Trophoblast cell (in vitro differentiated cells and primary cell): ENCODE measurements at regions not wholly inside any gene's neighbourhood (a gene's known extent, or its start where the extent isn't known, plus 50 kb on each side); places are given as distances from the start of the nearest gene placed in this dataset.

Experiments
- DNase-seq, 2 donors: peaks; one replicate each; pipeline ENCODE4 v3.0.0-alpha.2; 2016
- H2AFZ ChIP-seq: 2 replicates; pipeline ENCODE4 v1.6.1; 2013; ENCODE audit warnings: low read length, moderate library complexity, mild to moderate bottlenecking; ENCODE audit not compliant: insufficient read depth, poor library complexity
- H2AK5ac ChIP-seq: 2 replicates; pipeline ENCODE4 v1.6.1; 2013; ENCODE audit warnings: mild to moderate bottlenecking, low read length
- H2BK120ac ChIP-seq: 2 replicates; pipeline ENCODE4 v1.6.1; 2013; ENCODE audit warnings: low read length, mild to moderate bottlenecking, moderate library complexity; ENCODE audit not compliant: insufficient read depth, poor library complexity
- H2BK12ac ChIP-seq: 2 replicates; pipeline ENCODE4 v1.6.1; 2013; ENCODE audit warnings: mild to moderate bottlenecking, low read length, moderate library complexity
- H2BK5ac ChIP-seq: 2 replicates; pipeline ENCODE4 v1.6.1; 2013; ENCODE audit warnings: low read length, low read depth, moderate library complexity, mild to moderate bottlenecking; ENCODE audit not compliant: poor library complexity
- H3K14ac ChIP-seq: 2 replicates; pipeline ENCODE4 v1.6.1; 2013; ENCODE audit warnings: mild to moderate bottlenecking, low read length
- H3K18ac ChIP-seq: 2 replicates; pipeline ENCODE4 v1.6.1; 2013; ENCODE audit warnings: mild to moderate bottlenecking, low read length
- H3K23ac ChIP-seq: 2 replicates; pipeline ENCODE4 v1.6.1; 2013; ENCODE audit warnings: low read length
- H3K27ac ChIP-seq: 2 replicates; pipeline ENCODE4 v1.5.1; 2013; ENCODE audit warnings: low read depth, mild to moderate bottlenecking, inconsistent platforms, low read length, moderate library complexity
- H3K27me3 ChIP-seq: 2 replicates; pipeline ENCODE4 v1.6.1; 2013; ENCODE audit warnings: inconsistent platforms, mild to moderate bottlenecking, low read length, moderate library complexity; ENCODE audit not compliant: insufficient read depth
- H3K36me3 ChIP-seq, 2 experiments: 1 replicate in 1 of 2; 2 replicates in 1 of 2; pipeline ENCODE4 v1.6.1; 2013; ENCODE audit warnings: low read length in 2 of 2, mild to moderate bottlenecking in 2 of 2, moderate library complexity in 1 of 2; ENCODE audit not compliant: insufficient read depth in 2 of 2, control insufficient read depth in 1 of 2
- H3K4ac ChIP-seq: 2 replicates; pipeline ENCODE4 v1.6.1; 2013; ENCODE audit warnings: low read depth, mild to moderate bottlenecking, low read length, moderate library complexity
- H3K4me1 ChIP-seq, 2 experiments: 1 replicate in 1 of 2; 2 replicates in 1 of 2; pipeline ENCODE4 v1.6.1; 2013; ENCODE audit warnings: low read length in 2 of 2, mild to moderate bottlenecking in 2 of 2, moderate library complexity in 1 of 2; ENCODE audit not compliant: insufficient read depth in 2 of 2, control insufficient read depth in 1 of 2
- H3K4me2 ChIP-seq: 2 replicates; pipeline ENCODE4 v1.6.1; 2013; ENCODE audit warnings: inconsistent platforms, mild to moderate bottlenecking, low read length, moderate library complexity
- H3K4me3 ChIP-seq: 2 replicates; pipeline ENCODE4 v1.5.1; 2013; ENCODE audit warnings: mild to moderate bottlenecking, low read depth, low read length, inconsistent platforms
- H3K79me1 ChIP-seq: one replicate; pipeline ENCODE4 v1.6.1; 2013; ENCODE audit warnings: low read length
- H3K79me2 ChIP-seq: 2 replicates; pipeline ENCODE4 v1.6.1; 2013; ENCODE audit warnings: low read length, mild to moderate bottlenecking; ENCODE audit not compliant: control insufficient read depth, insufficient read depth, poor library complexity
- H3K9ac ChIP-seq: 2 replicates; pipeline ENCODE4 v1.6.1; 2013; ENCODE audit warnings: mild to moderate bottlenecking, low read length
- H3K9me3 ChIP-seq: 2 replicates; pipeline ENCODE4 v1.6.1; 2013; ENCODE audit warnings: low read depth, mild to moderate bottlenecking, control low read depth, inconsistent platforms, low read length; ENCODE audit not compliant: insufficient read depth
- H4K12ac ChIP-seq: 2 replicates; pipeline ENCODE4 v1.6.1; 2013; ENCODE audit warnings: low read depth, mild to moderate bottlenecking, low read length, moderate library complexity
- H4K8ac ChIP-seq: 2 replicates; pipeline ENCODE4 v1.6.1; 2013; ENCODE audit warnings: low read depth, mild to moderate bottlenecking, low read length, moderate library complexity
- H4K91ac ChIP-seq: one replicate; pipeline ENCODE4 v1.6.1; 2013; ENCODE audit warnings: low read depth, mild to moderate bottlenecking, low read length, moderate library complexity
- WGBS: extraction: QIAGEN DNeasy Blood & Tissue Kit; methylation state at CpG from one replicate; pipeline ENCODE4 v1.1.7; 2013; ENCODE audit warnings: missing lambda C conversion rate; ENCODE audit not compliant: insufficient read length, insufficient coverage; ENCODE audit errors: extremely low coverage; 5-methylcytosine and 5-hydroxymethylcytosine counted together

DNA sequence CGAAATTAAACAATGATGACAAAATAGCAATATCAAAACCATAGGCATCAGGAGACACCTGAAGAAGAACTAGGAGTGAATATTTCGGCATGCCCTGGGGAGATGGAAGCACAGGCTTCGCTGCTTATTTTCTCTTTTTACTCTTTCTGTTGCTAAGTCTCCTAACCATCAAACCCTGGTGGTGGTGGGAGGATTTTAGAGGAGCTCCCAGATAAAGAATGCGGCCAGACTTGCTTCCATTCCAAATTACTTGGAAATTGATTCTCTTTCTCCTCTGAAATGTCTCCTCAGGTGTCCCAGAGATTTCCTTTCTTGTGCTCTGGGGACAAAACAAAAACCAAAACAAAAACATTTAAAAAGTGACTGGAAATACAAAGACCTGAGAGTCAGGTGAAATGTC is 243.0 kb downstream of the KBTBD8 start:
- Histone ChIP-seq H2AK5ac (no peak overlapping the region), H3K4me3 (no peak overlapping the region), H3K23ac (no peak overlapping the region), H3K4ac (no peak overlapping the region), H4K8ac (no peak overlapping the region), H2BK120ac (no peak overlapping the region), H2BK5ac (no peak overlapping the region), H4K91ac (no peak overlapping the region), H3K14ac (no peak overlapping the region), H2AFZ (no peak overlapping the region), H3K27ac (no peak overlapping the region), H4K12ac (no peak overlapping the region), H2BK12ac (no peak overlapping the region), H3K4me1 (peaks cover 0 to 2% of the 10 kb centered on the region in 2 experiments), H3K9me3 (no peaks in the 10 kb centered on the region), H3K36me3 (no peaks in the 10 kb centered on the region), H3K18ac (no peak overlapping the region), H3K79me1 (no peaks in the 10 kb centered on the region), H3K9ac (no peak overlapping the region), H3K27me3 (no peaks in the 10 kb centered on the region), H3K4me2 (no peak overlapping the region), H3K79me2 (no peaks in the 10 kb centered on the region)
- no CpG with 5 or more reads among the region's 4 CpGs for WGBS
- peak in 1 of 2 donors; percentile 5 for DNase-seq

DNA sequence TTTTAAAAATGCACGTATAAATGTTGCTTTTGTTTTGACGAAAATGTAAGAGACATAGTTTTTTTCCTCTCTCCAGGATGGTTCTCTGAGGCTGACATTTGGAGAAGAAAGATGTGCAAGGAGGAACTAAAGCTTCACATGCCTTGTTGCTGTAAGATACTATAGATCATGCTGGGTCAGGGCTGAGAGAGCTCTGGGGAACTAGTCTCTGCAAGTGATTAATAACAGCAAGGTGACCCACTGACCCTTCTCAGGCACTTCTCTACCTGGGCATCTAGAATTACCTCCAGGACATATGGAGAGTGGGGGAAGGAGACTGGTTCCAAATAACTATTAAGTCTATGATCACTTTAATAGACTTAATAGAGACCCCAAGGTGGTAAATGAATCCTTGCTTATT is 246.0 kb downstream of the KBTBD8 start:
- H3K9ac ChIP-seq, result no peak overlapping the region
- H3K27ac ChIP-seq, result no peak overlapping the region
- H4K12ac ChIP-seq, result no peak overlapping the region
- H3K14ac ChIP-seq, result no peak overlapping the region
- H3K18ac ChIP-seq, result no peak overlapping the region
- no peaks in the 10 kb centered on the region for H3K79me1 ChIP-seq
- DNase-seq, result no peak
- H2BK5ac ChIP-seq, result no peak overlapping the region
- peaks cover 0 to 2% of the 10 kb centered on the region in 2 experiments for H3K4me1 ChIP-seq
- no peak overlapping the region for H4K8ac ChIP-seq
- no peak overlapping the region for H2AK5ac ChIP-seq
- H3K23ac ChIP-seq, result no peak overlapping the region
- no peak overlapping the region for H4K91ac ChIP-seq
- no peak overlapping the region for H3K4me2 ChIP-seq
- H2BK120ac ChIP-seq, result no peak overlapping the region
- H3K27me3 ChIP-seq, result no peaks in the 10 kb centered on the region
- no peaks in the 10 kb centered on the region for H3K79me2 ChIP-seq
- H2AFZ ChIP-seq, result no peak overlapping the region
- no CpG with 5 or more reads among the region's 2 CpGs for WGBS
- H2BK12ac ChIP-seq, result no peak overlapping the region
- no peaks in the 10 kb centered on the region for H3K9me3 ChIP-seq
- H3K36me3 ChIP-seq, result no peaks in the 10 kb centered on the region
- no peak overlapping the region for H3K4me3 ChIP-seq
- no peak overlapping the region for H3K4ac ChIP-seq

DNA sequence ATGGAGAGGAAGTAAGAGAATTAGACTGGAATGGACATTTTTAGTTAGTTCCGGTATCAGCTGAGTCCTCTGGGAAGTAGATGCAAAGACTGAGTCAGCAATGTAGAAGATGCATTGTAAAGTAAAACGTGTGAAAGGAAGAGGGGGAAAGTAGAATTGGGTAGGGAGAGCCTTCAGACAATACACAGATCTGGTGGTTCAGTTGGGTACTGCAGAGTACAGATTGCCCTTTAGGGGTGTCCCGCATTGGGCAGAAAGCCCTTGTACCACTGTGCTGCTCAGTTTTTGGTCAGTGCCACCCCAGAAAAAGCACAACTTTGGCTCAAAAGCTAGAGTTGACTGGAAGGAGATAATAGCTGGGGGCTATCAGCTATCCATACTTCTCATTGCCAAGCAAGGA is 247.4 kb downstream of the KBTBD8 start:
- H3K4me3 ChIP-seq, result no peak overlapping the region
- no peak overlapping the region for H2BK120ac ChIP-seq
- H4K91ac ChIP-seq, result no peak overlapping the region
- no peak overlapping the region for H3K9ac ChIP-seq
- H3K18ac ChIP-seq, result no peak overlapping the region
- H3K79me1 ChIP-seq, result no peaks in the 10 kb centered on the region
- no peak overlapping the region for H2BK12ac ChIP-seq
- no peak overlapping the region for H3K27ac ChIP-seq
- no peak overlapping the region for H2AK5ac ChIP-seq
- H2AFZ ChIP-seq, result no peak overlapping the region
- peaks cover 0 to 2% of the 10 kb centered on the region in 2 experiments for H3K4me1 ChIP-seq
- no peak overlapping the region for H3K4me2 ChIP-seq
- H3K14ac ChIP-seq, result no peak overlapping the region
- H3K23ac ChIP-seq, result no peak overlapping the region
- no peak overlapping the region for H2BK5ac ChIP-seq
- H3K4ac ChIP-seq, result no peak overlapping the region
- peaks cover 1% of the 10 kb centered on the region for H3K9me3 ChIP-seq
- no peak overlapping the region for H4K12ac ChIP-seq
- H3K27me3 ChIP-seq, result no peaks in the 10 kb centered on the region
- H4K8ac ChIP-seq, result no peak overlapping the region
- no peak for DNase-seq
- no peaks in the 10 kb centered on the region for H3K36me3 ChIP-seq
- WGBS, result no CpG with 5 or more reads among the region's 3 CpGs
- no peaks in the 10 kb centered on the region for H3K79me2 ChIP-seq

DNA sequence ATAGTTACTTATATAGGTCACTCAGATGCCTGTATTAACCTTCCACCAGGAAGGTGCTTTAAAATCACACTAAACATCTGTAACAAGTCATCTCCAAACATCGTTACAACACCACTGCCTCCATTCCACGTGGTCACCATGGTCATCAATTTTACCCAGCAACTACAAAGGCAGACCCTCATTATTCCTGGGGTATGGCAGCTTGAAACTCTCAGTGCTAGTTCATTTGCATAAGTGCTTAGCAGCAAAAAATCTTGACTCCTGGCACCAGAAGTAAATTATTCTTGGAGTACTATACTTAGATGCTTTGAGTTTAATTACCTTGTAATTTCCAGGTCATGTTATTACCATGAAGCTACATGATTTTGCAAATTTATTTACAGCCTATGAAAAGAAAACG is 250.6 kb downstream of the KBTBD8 start:
- no peak overlapping the region for H3K14ac ChIP-seq
- H3K9me3 ChIP-seq, result peaks cover 5% of the 10 kb centered on the region
- H2AFZ ChIP-seq, result no peak overlapping the region
- no peak overlapping the region for H3K23ac ChIP-seq
- H3K4me2 ChIP-seq, result no peak overlapping the region
- no peak for DNase-seq
- H2BK120ac ChIP-seq, result no peak overlapping the region
- H3K4me3 ChIP-seq, result no peak overlapping the region
- no peaks in the 10 kb centered on the region for H3K79me2 ChIP-seq
- H2AK5ac ChIP-seq, result no peak overlapping the region
- no peaks in the 10 kb centered on the region for H3K27me3 ChIP-seq
- H2BK5ac ChIP-seq, result no peak overlapping the region
- H2BK12ac ChIP-seq, result no peak overlapping the region
- peaks cover 0 to 2% of the 10 kb centered on the region in 2 experiments for H3K36me3 ChIP-seq
- H4K8ac ChIP-seq, result no peak overlapping the region
- H3K27ac ChIP-seq, result no peak overlapping the region
- no peak overlapping the region for H4K12ac ChIP-seq
- H3K9ac ChIP-seq, result no peak overlapping the region
- H4K91ac ChIP-seq, result no peak overlapping the region
- no peaks in the 10 kb centered on the region for H3K79me1 ChIP-seq
- H3K18ac ChIP-seq, result no peak overlapping the region
- no peaks in the 10 kb centered on the region for H3K4me1 ChIP-seq
- no CpG with 5 or more reads among the region's 3 CpGs for WGBS
- H3K4ac ChIP-seq, result no peak overlapping the region
